Keratinocyte (primary cell): ENCODE measurements at regions not wholly inside any gene's neighbourhood (a gene's known extent, or its start where the extent isn't known, plus 50 kb on each side); places are given as distances from the start of the nearest gene placed in this dataset.

Experiments
- DNase-seq: peaks from one replicate; pipeline ENCODE4 v3.0.0-alpha.2; 2011; ENCODE audit warnings: low read depth, missing footprints, low spot score
- FAIRE-seq: peaks from 2 replicates; lab custom pipeline; 2011; peaks lifted over from hg19 to GRCh38; lab: Jason Lieb, UNC
- H2AFZ ChIP-seq: 2 replicates; pipeline ENCODE4 v1.6.0; 2012; ENCODE audit warnings: low read length, control low read depth, inconsistent platforms; ENCODE audit not compliant: control insufficient read depth
- H3K27ac ChIP-seq: 2 replicates; pipeline ENCODE4 v1.5.1; 2011; ENCODE audit warnings: low read length; ENCODE audit not compliant: control insufficient read depth, insufficient read depth
- H3K27me3 ChIP-seq: 3 replicates; pipeline ENCODE4 v1.6.0; 2011; ENCODE audit warnings: low read length; ENCODE audit not compliant: control insufficient read depth, insufficient read depth; ENCODE audit errors: extremely low read depth
- H3K36me3 ChIP-seq, 2 experiments: 2 replicates in 1 of 2; 3 replicates in 1 of 2; pipeline ENCODE4 v1.5.1; 2011; ENCODE audit warnings: low read length in 2 of 2, mild to moderate bottlenecking in 1 of 2; ENCODE audit not compliant: control insufficient read depth in 2 of 2, insufficient read depth in 2 of 2; ENCODE audit errors: extremely low read depth in 1 of 2
- H3K4me1 ChIP-seq: 3 replicates; pipeline ENCODE4 v1.5.1; 2011; ENCODE audit warnings: low read length; ENCODE audit not compliant: control insufficient read depth, insufficient read depth; ENCODE audit errors: extremely low read depth
- H3K4me2 ChIP-seq: 3 replicates; pipeline ENCODE4 v1.6.0; 2011; ENCODE audit warnings: low read depth, low read length; ENCODE audit not compliant: control insufficient read depth, insufficient read depth; ENCODE audit errors: extremely low read depth
- H3K4me3 ChIP-seq, 3 experiments: fragments of 200-600 bp in 1 of 3; sonication (generic) in 1 of 3; 2 replicates in 2 of 3; 3 replicates in 1 of 3; pipeline ENCODE4 v1.5.1; 2011 to 2016; ENCODE audit warnings: low read length in 3 of 3, mild to moderate bottlenecking in 3 of 3, control low read depth in 2 of 3, inconsistent platforms in 1 of 3, low read depth in 1 of 3, mixed read lengths in 1 of 3, mixed run types in 1 of 3, moderate library complexity in 1 of 3; ENCODE audit not compliant: control insufficient read depth in 2 of 3, insufficient read depth in 2 of 3; ENCODE audit errors: extremely low read depth in 1 of 3
- H3K79me2 ChIP-seq: 2 replicates; pipeline ENCODE4 v1.6.0; 2012; ENCODE audit warnings: low read length; ENCODE audit not compliant: control insufficient read depth, insufficient read depth
- H3K9ac ChIP-seq: 3 replicates; pipeline ENCODE4 v1.6.0; 2011; ENCODE audit warnings: low read length; ENCODE audit not compliant: control insufficient read depth, insufficient read depth; ENCODE audit errors: extremely low read depth
- H3K9me1 ChIP-seq: 3 replicates; pipeline ENCODE4 v1.6.0; 2011; ENCODE audit warnings: low read length; ENCODE audit not compliant: control insufficient read depth, insufficient read depth; ENCODE audit errors: extremely low read depth
- H3K9me3 ChIP-seq: 2 replicates; pipeline ENCODE4 v1.5.1; 2012; ENCODE audit warnings: low read depth, low read length; ENCODE audit not compliant: control insufficient read depth
- H4K20me1 ChIP-seq: 3 replicates; pipeline ENCODE4 v1.6.0; 2011; ENCODE audit warnings: low read length; ENCODE audit not compliant: control insufficient read depth, insufficient read depth; ENCODE audit errors: extremely low read depth
- CTCF ChIP-seq, 3 experiments: IDR thresholded peaks in 1 of 3; conservative IDR thresholded peaks in 1 of 3; optimal IDR thresholded peaks in 1 of 3; 2 replicates in 2 of 3; 3 replicates in 1 of 3; pipeline versions ENCODE3 to v1.5.1; 2011; ENCODE audit warnings: low read length in 3 of 3, mild to moderate bottlenecking in 3 of 3, moderate library complexity in 2 of 3, control low read depth in 1 of 3, inconsistent platforms in 1 of 3; ENCODE audit not compliant: insufficient read depth in 2 of 3; ENCODE audit errors: extremely low read depth in 1 of 3
- EZH2 ChIP-seq: IDR thresholded peaks from one replicate; pipeline ENCODE4 v1.6.1; 2012; ENCODE audit warnings: inconsistent platforms, mild to moderate bottlenecking, low read length, moderate library complexity
- dilution Hi-C: fragments of 300-500 bp; cut with MboI; formaldehyde crosslinking; loops from one replicate; pipeline ENCODE4 v1.7.0; 2020; ENCODE audit warnings: low sequenced_read_pairs; ENCODE audit not compliant: extremely low pct_ligation_motif_present

- FAIRE-seq, result peak; percentile 51
- no peaks in the 10 kb centered on the region for H3K9me1 ChIP-seq
- no peaks in the 10 kb centered on the region for H3K4me1 ChIP-seq
- no peak overlapping the region for H3K4me2 ChIP-seq
- H3K27ac ChIP-seq, result no peak overlapping the region
- H3K9ac ChIP-seq, result no peak overlapping the region
- dilution Hi-C loops, result loop anchor here (5.0 kb wide), 1 partner anchor 52 kb away; no protein-coding TSS in a partner anchor
- H3K9me3 ChIP-seq, result no peaks in the 10 kb centered on the region
- no peak for DNase-seq
- no peaks in the 10 kb centered on the region for H4K20me1 ChIP-seq
- no peak for TF ChIP-seq EZH2
- TF ChIP-seq CTCF (optimal IDR thresholded peaks at IDR 0.05 in 1 of 3, IDR thresholded peaks at IDR 0.05 in 1 of 3, conservative IDR thresholded peaks at IDR 0.05 in 1 of 3; ENCODE audit: extremely low read depth in 1 of 3, insufficient read depth in 2 of 3, low read length in 3 of 3), result no peak
- H3K36me3 ChIP-seq, result no peaks in the 10 kb centered on the region
- H3K27me3 ChIP-seq, result no peaks in the 10 kb centered on the region
- H3K79me2 ChIP-seq, result no peaks in the 10 kb centered on the region
- H3K4me3 ChIP-seq, result no peak overlapping the region
- H2AFZ ChIP-seq, result no peak overlapping the region
These were observed 72.4 kb upstream of the BBX start for GRCh38 chr3:107450254-107450893.

GRCh38 chr3:107452436-107452835 lies 70.3 kb upstream of the BBX start:
- Histone ChIP-seq H3K79me2 (no peaks in the 10 kb centered on the region), H3K27me3 (no peaks in the 10 kb centered on the region), H3K9ac (no peak overlapping the region), H3K4me2 (no peak overlapping the region), H3K27ac (no peak overlapping the region), H3K4me3 (no peak overlapping the region), H4K20me1 (no peaks in the 10 kb centered on the region), H3K9me1 (no peaks in the 10 kb centered on the region), H3K36me3 (no peaks in the 10 kb centered on the region), H3K4me1 (no peaks in the 10 kb centered on the region), H2AFZ (no peak overlapping the region), H3K9me3 (no peaks in the 10 kb centered on the region)
- TF ChIP-seq CTCF (optimal IDR thresholded peaks at IDR 0.05 in 1 of 3, IDR thresholded peaks at IDR 0.05 in 1 of 3, conservative IDR thresholded peaks at IDR 0.05 in 1 of 3; ENCODE audit: extremely low read depth in 1 of 3, insufficient read depth in 2 of 3, low read length in 3 of 3), result no peak
- no peak for TF ChIP-seq EZH2
- no peak for FAIRE-seq
- dilution Hi-C loops, result loop anchor here (5.0 kb wide), 1 partner anchor 50 kb away; no protein-coding TSS in a partner anchor
- DNase-seq, result peak; percentile 7
